ENCODE measurements at regions not wholly inside any gene's neighbourhood (a gene's known extent, or its start where the extent isn't known, plus 50 kb on each side); places are given as distances from the start of the nearest gene placed in this dataset.

DNA sequence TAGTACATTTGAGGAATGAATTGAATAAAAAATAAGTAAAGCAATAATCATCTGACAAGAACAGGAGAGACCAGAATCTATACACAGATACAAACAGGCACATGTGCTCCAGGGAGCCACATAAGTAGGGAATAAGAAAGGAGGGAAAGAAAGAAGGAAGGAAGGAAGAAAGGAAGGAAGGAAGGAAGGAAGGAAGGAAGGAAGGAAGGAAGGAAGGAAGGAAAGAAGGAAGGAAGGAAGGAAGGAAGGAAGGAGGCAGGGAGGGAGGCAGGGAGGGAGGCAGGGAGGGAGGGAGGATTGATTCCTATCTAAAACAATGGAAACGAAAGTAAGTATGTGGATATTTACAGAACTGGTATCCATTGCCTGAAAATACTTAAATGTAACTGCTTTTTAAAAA, 475.8 kb downstream of the NLGN4X start:
- TF ChIP-seq NANOG (IDR thresholded peaks at IDR 0.05; ENCODE audit: borderline replicate concordance): no peak
- no peak for TF ChIP-seq CREB1 (CRISPR knock-in tag; IDR thresholded peaks at IDR 0.05; ENCODE audit: low read depth)
- TF ChIP-seq JUNB (IDR thresholded peaks at IDR 0.05; ENCODE audit: unreplicated experiment): no peak
- TF ChIP-seq, protein P1, sequence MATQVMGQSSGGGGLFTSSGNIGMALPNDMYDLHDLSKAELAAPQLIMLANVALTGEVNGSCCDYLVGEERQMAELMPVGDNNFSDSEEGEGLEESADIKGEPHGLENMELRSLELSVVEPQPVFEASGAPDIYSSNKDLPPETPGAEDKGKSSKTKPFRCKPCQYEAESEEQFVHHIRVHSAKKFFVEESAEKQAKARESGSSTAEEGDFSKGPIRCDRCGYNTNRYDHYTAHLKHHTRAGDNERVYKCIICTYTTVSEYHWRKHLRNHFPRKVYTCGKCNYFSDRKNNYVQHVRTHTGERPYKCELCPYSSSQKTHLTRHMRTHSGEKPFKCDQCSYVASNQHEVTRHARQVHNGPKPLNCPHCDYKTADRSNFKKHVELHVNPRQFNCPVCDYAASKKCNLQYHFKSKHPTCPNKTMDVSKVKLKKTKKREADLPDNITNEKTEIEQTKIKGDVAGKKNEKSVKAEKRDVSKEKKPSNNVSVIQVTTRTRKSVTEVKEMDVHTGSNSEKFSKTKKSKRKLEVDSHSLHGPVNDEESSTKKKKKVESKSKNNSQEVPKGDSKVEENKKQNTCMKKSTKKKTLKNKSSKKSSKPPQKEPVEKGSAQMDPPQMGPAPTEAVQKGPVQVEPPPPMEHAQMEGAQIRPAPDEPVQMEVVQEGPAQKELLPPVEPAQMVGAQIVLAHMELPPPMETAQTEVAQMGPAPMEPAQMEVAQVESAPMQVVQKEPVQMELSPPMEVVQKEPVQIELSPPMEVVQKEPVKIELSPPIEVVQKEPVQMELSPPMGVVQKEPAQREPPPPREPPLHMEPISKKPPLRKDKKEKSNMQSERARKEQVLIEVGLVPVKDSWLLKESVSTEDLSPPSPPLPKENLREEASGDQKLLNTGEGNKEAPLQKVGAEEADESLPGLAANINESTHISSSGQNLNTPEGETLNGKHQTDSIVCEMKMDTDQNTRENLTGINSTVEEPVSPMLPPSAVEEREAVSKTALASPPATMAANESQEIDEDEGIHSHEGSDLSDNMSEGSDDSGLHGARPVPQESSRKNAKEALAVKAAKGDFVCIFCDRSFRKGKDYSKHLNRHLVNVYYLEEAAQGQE (IDR thresholded peaks at IDR 0.05; ENCODE audit: unreplicated experiment): no peak
- no peak for TF ChIP-seq POLR2AphosphoS5 (IDR thresholded peaks at IDR 0.05; ENCODE audit: low read depth)
- no peak for TF ChIP-seq EZH2 (IDR thresholded peaks at IDR 0.05; ENCODE audit: low read depth, unreplicated experiment)
- TF ChIP-seq, protein P2, sequence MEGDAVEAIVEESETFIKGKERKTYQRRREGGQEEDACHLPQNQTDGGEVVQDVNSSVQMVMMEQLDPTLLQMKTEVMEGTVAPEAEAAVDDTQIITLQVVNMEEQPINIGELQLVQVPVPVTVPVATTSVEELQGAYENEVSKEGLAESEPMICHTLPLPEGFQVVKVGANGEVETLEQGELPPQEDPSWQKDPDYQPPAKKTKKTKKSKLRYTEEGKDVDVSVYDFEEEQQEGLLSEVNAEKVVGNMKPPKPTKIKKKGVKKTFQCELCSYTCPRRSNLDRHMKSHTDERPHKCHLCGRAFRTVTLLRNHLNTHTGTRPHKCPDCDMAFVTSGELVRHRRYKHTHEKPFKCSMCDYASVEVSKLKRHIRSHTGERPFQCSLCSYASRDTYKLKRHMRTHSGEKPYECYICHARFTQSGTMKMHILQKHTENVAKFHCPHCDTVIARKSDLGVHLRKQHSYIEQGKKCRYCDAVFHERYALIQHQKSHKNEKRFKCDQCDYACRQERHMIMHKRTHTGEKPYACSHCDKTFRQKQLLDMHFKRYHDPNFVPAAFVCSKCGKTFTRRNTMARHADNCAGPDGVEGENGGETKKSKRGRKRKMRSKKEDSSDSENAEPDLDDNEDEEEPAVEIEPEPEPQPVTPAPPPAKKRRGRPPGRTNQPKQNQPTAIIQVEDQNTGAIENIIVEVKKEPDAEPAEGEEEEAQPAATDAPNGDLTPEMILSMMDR (conservative IDR thresholded peaks at IDR 0.05; ENCODE audit: low read depth in 2 of 2): no peak
- no peak for TF ChIP-seq EZH2phosphoT487 (IDR thresholded peaks at IDR 0.05; ENCODE audit: unreplicated experiment)
- TF ChIP-seq ZNF331 (CRISPR knock-in tag; IDR thresholded peaks at IDR 0.05; ENCODE audit: low read depth): no peak
- no peak for TF ChIP-seq STAT1 (IDR thresholded peaks at IDR 0.05; ENCODE audit: unreplicated experiment)
- TF ChIP-seq, protein P3, sequence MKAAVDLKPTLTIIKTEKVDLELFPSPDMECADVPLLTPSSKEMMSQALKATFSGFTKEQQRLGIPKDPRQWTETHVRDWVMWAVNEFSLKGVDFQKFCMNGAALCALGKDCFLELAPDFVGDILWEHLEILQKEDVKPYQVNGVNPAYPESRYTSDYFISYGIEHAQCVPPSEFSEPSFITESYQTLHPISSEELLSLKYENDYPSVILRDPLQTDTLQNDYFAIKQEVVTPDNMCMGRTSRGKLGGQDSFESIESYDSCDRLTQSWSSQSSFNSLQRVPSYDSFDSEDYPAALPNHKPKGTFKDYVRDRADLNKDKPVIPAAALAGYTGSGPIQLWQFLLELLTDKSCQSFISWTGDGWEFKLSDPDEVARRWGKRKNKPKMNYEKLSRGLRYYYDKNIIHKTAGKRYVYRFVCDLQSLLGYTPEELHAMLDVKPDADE (IDR thresholded peaks at IDR 0.05): no peak
- DNase-seq (ENCODE audit: low spot score) (no peak), ATAC-seq (no peak)
- Histone ChIP-seq H3K4me3 (no peak overlapping the region), H2AFZ (no peak overlapping the region), H3K27ac (ENCODE audit: low read depth) (no peak overlapping the region), H3K4me2 (no peak overlapping the region), H3F3A (replicated peaks; ENCODE audit: low read depth) (no peaks in the 10 kb centered on the region), H3K9me2 (ENCODE audit: insufficient read depth) (no peaks in the 10 kb centered on the region), H3K4me1 (ENCODE audit: insufficient read depth) (no peaks in the 10 kb centered on the region), H3K27me3 (ENCODE audit: insufficient read depth) (no peaks in the 10 kb centered on the region), H3K79me2 (replicated peaks; ENCODE audit: insufficient read depth) (no peaks in the 10 kb centered on the region), H4K20me1 (replicated peaks; ENCODE audit: insufficient read depth) (no peaks in the 10 kb centered on the region), H3K36me3 (ENCODE audit: insufficient read depth) (no peaks in the 10 kb centered on the region)
- Mint-ChIP-seq H3K27me3 (ENCODE audit: insufficient read depth, low read depth, poor library complexity) (peaks cover 1% of the 10 kb centered on the region), H3K36me3 (ENCODE audit: low read depth) (no peaks in the 10 kb centered on the region; the same call in 2 of the 3 replicates), H3K9me3 (no peaks in the 10 kb centered on the region), H3K4me3 (no peak overlapping the region), H3K27ac (no peak overlapping the region), H3K4me1 (no peaks in the 10 kb centered on the region)
